GM18517 (cell line): ENCODE measurements at regions not wholly inside any gene's neighbourhood (a gene's known extent, or its start where the extent isn't known, plus 50 kb on each side); places are given as distances from the start of the nearest gene placed in this dataset.
"Not testable (repeated sequence)": the region's sequence is repeated elsewhere in the genome, so short reads cannot be mapped to it uniquely, and the experiment has no call there.

ENCODE experiments used
- ATAC-seq: cut with Tn5 transposase; IDR thresholded peaks from one replicate; pipeline ENCODE4 v1.9.1; 2021; ENCODE audit warnings: mild to moderate bottlenecking, moderate library complexity; ENCODE audit not compliant: unreplicated experiment

DNA sequence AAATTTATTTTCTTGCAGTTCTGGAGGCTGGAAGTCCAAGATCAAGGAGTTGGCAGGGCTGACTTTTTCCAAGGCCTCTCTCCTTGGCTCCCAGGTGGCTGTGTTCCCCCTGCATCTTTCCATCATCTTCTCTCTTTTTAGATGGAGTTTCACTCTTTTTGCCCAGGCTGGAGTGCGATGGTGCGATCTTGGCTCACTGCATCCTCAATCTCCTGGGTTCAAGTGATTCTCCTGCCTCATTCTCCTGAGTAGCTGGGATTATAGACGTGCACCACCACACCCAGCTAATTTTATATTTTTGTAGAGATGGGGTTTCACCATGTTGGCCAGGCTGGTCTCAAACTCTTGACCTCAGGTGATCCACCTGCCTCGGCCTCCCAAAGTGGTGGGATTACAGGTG, 411.1 kb downstream of the RPS24 start:
- not testable (repeated sequence) for ATAC-seq

DNA sequence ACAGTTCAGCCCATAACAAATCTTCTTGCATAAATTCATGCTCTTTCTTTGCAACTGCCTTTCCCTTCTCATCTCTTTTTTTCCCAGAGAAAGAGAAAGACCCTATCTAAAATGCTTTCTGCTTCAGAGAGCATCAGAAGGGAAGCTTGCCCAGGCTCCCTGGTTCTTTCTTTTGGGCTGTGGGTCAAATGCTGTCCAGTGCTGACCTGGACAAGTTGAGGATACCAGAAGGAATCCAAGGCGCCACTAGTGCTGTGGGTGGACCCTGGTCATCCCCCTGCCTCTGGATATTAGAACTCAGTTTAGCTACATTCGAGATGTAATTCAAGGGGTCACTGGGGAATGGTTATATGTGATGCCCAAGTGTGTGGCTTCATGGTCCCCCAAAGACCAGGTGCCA, 411.6 kb downstream of the RPS24 start:
- ATAC-seq, result no peak

DNA sequence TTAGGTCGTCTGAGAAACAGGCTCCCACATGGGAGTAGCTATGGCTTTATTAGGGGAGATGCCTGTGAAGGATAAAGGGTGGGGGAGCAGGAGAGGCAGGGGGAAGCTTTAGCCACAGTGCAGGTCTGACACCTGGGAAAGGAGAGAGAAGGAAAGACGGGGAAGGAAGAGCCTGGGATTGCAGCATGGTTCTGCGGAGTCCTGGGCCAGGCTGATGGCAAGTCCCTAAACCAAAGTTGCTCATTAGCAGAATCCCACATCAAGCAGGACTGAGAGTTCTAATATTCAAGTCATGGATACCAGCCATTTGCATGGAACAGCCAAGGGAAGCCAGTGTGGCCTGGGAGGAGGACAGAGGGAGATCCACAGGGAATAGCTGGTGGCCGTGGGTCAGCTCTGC, 414.8 kb downstream of the RPS24 start:
- ATAC-seq, result no peak

DNA sequence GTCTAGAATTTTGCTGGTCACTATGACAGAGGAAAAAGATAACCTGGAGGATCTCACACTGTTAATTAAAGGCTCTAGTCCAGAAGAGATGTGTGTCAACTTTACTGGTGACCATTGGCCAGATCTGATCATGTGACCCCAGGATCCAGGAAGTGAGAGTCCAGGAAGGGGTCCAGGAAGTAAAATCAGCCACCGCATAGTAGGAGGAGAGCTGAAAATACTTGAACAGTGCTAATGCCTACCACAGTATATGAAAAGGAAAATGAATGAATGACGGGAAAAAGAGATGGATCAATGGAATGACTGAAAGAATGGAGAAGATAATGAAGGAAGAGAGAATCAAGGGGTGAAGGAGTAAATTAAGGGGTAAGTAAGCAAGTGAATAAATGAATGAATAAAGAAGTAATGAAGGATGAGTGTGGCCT, 415.3 kb downstream of the RPS24 start:
- no peak for ATAC-seq

DNA sequence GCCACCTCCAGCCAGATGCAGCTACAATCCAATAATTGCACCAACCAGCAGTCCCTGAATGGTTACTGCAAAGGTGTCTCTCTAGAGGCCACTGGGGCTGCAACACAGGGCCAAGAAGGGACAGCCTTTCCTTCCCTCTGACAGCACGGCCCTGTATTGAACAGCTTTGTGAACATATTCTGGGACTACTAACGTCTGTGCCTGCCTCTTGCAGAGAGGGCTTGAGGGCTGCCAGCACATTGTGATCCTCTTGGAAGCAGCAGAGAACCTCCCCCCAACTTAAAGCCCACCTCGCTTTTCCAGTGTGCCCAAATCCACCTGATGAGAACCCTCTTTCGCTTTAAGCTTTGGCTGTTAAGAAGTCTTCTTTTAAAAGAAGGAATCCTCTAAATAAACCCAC, 415.9 kb downstream of the RPS24 start:
- no peak for ATAC-seq

DNA sequence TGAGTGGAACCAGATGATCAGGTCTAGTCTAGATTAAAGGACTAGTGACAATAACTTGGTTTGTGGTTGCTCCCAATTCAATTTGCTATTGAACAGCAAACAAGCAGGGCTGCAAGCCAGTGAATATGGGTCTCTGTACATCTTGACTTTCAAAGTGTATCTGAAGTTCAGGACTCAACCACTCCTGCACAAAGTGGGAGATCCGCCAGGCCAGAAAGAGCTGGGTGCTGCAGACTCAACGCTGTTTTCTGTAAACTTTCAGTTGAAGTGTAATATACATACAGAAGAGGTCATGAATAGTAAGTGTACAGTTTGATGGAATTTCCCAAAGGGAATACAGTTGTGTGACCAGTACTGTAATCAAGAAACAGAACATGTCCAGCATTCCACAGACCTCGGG, 416.6 kb downstream of the RPS24 start:
- ATAC-seq, result no peak

DNA sequence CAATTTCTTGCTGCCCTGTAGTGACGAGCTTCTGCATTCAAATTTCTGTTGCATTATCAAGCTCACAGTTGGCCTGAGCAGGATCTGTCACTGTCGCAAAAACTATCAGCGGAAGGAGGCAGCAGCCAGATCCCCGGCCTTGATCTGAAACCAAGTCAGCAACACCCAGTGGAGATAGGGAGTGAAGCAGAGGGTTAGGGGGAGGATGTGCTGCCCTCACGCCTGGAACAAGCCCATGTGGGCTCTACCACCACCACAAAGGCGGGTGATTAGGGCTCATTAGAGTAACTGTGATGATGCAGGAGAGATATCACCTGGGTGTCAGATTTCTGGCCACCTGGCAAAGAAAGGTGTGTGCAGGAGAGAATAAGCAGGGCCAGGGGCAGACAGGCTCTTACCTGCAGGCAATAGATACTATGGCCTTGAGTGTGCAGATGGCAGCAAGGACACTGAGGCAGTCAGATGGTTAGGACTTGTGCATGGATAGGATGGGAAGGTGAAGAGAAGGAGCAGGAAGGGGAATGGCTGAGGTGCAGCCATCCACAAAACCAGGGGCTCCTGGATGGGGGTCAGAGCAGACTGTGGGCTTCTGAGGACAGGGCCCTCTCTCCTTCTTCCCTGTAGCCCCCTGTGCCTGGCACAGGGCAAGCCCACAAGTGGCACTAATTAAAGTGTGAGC, 417.3 kb downstream of the RPS24 start:
- ATAC-seq, result no peak

DNA sequence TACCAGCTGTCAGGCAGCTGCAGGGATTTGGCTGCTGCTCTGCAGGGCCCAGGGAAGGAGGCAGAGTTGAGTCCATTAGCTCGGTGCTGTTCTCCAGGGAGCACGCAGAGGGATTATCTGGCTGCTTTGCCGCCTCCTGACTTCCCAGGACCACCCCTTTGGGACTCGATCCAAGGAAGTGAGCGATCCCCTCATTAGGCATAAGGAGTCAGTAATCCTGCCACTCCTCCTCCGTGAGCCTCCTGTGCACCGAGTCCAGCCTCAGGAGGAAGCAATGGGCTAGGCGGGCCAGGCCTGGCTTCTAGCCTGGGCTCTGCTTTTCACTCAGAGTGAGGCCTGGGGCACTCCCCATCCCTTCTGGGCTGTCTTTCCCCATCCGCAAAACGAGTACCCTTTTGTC, 417.9 kb downstream of the RPS24 start:
- no peak for ATAC-seq

DNA sequence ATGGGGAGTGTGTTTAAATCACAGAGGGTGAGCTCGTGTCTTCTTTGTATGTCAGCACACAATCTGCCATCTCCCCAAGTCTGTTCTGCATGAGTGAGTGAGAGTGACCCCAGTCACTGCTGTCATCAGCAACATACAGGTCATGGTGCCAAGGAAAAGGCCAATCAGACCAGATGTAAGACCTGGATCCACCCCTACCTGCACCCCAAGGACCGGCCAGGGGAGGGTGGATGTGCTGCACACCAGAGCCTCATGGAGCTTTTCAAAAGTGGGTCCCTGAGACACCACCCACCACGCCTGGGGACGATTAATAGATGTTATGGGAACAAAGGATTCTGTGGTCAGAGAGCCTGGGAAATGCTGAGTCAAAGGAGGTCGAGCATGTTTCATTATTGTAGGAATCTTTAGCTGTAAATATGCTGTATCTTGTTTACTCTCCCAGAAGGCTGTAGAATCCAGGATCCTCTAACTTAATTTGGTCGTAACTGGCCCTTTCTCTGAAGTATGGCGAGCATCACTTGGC, 420.5 kb downstream of the RPS24 start:
- ATAC-seq, result no peak

DNA sequence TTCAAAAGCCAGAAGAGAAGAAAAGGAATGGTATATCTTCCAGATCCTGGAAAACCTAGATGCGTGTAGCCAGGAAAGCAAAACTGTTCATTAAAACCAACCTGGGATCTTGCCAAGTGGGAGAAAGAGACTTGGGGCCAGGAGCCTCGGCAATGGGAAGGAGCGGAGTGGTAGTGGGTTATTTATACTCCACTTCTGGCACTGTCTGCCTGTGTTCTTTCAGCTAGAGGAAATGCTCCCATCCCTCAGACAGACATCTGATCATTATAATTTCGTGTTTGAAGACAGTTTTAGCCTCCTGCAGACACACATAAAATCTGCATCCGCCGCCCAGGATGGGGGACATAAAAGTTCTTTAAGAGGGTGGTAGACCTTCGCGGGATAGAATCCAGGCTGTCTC, 421.6 kb downstream of the RPS24 start:
- ATAC-seq, result no peak

DNA sequence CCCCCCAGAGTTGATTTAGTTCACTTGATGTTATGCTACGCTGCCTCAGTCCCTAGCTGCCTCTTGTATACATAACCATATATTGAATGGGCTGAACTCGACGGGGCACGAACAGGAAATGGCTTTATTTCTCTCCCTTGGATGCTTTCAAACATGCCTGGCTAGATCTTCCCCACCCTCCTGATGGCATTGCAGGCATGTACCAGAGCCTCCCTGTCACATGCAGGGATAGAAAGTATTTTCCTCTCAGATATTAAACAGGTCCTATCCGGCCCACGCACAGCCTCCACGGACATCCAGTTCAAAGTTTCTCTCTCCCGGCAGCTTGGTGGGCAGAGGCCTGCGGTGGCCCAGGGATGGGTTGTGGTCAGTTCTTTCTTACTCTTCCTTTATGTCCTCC, 422.1 kb downstream of the RPS24 start:
- ATAC-seq, result no peak

DNA sequence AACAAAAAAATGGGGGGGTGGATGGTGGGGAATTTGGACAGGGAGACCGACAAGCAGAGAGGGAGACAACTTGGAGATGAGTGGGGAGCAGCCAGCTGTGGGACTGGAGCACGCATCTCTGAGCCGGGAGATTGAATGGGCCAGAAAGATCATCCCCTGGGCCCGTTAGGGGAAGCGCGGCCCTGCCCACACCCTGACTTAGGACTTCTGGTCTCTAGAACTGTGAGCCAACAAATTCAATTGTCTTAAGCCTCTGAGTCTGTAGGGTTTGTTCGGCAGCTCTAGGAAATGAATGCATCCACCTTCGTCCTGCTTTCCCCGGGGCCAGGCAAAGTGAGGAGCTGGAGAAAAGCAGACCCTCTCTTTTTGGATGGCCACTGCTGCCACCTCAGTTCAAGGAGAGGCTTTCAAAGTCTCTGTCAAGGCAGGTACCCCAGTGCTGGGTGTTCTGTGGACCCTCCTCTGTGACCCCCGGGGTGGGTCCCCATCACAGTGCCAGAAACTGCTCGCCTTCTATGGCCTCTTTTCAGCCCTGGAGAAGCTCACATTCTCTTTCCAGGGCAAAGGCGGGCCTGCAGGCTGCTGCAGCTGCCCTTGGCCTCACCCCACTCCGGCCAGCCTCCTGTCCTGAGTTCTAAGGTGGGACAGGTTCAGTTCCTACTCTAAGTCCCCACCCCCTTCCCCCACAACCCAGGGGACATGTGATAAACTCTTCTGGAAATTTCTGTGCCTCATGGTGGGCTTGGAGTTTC, 423.2 kb downstream of the RPS24 start:
- ATAC-seq, result no peak

DNA sequence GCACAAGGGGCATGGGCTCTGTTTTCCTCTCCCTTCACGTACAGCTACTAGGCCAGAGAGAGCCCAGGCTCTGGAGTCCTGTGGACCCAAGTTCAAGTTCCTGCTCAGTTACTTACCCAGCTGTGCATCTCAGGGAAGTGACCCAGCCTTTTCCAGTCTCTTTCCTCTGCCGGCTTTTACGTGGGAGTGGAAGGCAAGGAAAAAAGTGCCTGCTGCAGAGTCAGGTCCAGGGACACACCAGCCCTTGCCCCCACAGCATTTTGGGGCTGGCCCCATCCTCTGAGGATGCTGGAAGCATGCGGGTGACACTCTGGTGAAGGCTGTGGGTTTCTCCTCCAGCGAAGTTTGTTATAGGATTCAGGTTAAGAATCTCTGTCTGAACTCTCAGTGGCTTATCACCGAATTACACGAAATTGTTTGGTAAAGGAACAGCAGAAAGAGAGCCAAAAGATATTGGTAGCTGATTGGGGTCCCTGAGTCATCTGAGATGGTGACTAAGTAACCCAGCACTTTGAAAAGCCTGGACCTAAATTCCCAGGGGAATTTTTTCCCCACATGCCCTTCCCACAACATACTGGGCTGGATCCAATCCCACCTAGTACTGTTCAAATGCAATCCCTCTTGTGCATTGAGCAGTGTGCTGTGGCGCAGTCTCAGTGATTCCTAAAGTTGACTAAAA, 424.3 kb downstream of the RPS24 start:
- ATAC-seq, result no peak

DNA sequence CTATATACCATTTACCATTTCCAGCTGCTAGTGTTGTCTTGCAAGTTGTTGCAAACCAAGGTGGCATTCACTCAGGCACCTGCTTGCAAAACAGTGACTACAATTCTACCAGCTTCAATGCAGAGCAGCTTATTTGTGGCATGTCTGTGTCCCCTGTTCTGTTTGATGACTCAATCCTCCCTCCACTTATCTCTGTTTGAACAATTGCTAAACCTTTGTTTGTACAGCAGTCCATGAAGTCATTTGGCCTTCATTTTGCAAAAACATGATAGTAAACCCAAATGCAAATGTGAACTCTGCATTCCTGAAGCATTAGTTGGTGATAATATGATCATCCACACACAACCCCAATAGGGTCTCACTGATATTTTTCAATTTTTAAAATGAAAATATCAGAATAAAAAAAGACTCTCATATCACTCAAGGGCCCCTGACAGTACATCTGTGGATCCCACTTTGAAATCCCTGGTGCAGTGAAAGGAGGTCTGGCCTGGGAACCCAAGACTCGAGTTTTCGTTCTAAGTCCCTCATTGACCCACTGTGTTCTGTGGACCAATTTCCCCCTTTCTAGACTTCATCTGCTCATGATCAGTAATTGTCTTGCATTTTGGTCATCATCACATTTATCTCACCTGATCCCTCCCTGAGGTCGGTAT, 425.4 kb downstream of the RPS24 start:
- no peak for ATAC-seq

DNA sequence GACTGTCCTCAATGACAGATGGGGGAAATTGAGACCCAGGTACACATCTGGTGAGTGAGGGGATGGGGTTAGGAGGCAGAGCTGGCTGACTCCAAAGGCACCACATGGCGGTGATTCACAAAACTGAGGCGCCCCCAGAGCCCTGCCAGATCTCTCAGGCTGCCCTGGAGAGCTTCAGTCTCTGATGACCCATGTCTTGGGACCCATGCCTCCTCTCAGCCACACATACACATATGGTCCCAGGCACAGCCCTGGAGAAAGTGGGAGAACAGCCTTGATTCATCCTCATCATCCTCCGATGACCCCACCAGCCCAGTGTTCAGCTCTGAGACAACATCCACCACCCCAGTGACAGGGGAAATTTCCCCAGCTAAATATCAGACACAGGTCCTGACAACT, 426.0 kb downstream of the RPS24 start:
- ATAC-seq, result no peak

DNA sequence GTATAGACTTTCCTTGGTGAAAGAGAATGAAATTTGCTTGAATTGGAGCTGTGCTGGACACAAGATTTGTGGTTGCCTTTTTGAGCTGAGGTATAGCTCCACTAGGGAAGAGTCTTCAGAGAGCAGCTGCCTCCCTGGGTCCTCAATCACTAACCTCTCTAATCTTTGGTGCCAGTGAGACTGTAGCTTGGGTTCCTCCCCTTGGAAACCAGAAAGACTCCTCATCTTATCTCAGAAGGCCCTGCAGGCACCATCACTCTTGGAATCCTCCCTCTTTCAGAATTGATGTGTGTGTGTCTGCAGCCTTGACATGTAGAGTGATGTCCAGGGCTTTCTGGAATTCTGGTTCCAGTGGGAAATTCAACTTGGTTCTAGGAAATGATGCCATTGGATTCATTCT, 426.5 kb downstream of the RPS24 start:
- ATAC-seq, result no peak

DNA sequence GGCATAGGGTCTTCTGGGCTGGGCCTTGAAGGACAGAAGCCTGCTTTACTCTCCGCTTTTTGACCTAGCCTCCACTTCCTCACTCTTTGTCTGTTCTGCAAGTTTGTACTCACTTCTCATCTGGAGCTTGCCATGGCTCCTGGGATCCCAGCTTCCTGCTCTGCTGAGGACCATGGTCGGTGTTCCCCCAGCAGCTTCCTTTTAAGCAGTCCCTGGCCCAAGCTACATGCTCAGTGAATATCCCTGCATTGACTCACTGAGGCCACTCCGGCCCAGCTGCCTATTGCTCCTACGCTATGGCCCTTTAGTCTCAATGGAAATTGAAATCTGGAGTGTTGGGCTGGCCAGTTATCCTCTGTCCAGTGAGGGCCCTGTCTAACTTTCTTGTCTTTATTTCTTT, 427.7 kb downstream of the RPS24 start:
- ATAC-seq, result no peak

DNA sequence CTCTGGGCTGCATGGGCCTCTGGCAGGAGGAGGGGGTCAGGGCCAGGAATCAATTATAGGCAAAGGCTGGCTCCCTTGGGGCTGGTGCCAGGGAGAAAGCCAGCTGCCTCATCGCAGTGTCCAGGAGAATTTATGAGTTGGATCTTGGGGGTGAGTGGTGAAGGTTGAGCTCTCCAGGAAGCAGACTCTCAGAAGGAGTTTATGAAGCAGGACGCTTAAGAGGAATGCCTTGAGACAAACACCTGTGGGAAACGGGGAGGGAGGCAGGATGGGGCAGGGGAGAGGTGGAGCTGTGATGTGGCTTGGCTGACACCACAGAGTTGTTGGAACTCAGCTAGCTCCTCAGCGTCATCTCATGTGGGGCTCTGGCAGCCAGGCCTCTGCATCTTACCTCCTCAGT, 428.5 kb downstream of the RPS24 start:
- ATAC-seq, result no peak

DNA sequence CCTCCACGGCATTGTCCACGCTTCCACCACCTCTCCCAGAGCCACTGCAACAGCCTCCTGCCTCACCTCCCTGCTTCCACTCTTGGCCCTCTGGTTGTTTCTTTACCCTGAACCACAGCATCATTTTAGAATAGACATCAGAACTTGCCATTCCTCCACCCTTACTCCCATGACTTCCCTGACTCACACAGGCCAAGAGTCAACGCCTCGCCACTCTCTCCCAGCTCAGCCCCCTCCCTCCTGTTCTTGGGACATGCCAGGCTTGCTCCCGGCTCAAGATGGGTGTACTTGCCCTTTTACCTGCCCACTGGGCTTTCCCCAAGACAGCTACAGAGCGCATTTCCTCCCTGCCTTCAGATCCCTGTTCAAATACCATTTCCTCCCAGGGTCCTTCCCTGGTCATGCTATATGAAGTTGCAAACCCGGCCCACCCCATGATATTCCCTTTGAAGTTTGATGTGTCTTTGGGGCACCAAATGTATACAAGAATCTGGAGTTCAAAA, 429.1 kb downstream of the RPS24 start:
- no peak for ATAC-seq

DNA sequence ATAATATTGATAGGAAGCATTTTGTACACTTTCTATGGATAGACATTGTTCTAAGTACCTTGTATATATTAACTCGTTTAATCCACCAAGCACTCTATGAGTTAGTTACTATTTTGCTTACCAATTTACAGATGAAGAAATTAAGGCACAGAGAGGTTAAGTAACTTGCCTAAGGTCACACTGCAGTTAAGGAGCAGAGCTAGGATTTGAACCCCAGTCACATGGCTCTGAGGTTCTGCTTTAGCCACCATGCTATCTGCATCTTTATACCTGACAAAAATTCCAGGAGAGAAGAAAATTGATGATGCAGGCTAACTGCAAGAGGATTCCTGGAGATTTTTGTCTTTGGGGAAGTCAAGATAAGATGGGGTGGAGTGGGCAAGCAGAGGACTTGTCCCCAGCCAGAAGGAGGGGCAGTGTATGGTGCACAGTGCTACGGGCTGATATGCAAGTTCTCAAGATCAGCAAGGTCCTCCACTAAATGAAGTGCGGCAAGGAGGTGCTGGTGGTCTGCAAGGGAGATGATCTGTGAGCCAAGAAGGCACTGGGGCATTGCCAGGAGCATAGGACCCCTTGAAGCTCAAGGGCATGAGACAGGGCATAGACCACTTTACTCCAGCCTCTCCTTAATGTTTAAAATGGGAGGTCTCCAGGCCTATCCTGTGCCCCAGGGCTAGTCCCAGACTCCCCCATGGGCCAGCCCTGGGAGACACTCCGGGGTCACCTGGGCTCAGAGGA, 430.6 kb downstream of the RPS24 start:
- ATAC-seq, result no peak

DNA sequence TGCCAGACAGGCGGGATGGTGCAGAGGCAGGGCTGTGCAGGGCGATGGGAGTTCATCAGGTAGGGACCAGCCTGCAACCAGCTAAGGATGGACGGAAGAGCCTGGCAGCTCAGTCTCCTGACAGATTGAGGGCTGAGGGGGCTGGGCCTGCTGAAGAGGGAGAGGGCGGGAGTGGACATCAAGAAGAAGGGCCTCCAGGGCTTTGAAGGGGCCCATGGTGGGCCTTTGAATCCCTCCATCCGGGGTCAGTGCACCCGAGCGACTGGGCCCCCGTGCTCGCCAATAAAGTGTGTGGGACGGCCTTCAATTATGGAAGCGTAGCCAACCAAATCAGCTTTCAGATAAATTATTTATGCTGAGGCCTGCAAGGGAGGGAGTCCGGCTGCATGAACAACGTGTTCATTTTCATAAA, 431.2 kb downstream of the RPS24 start:
- ATAC-seq, result no peak
